ENCODE measurements at regions not wholly inside any gene's neighbourhood (a gene's known extent, or its start where the extent isn't known, plus 50 kb on each side); places are given as distances from the start of the nearest gene placed in this dataset.

DNA sequence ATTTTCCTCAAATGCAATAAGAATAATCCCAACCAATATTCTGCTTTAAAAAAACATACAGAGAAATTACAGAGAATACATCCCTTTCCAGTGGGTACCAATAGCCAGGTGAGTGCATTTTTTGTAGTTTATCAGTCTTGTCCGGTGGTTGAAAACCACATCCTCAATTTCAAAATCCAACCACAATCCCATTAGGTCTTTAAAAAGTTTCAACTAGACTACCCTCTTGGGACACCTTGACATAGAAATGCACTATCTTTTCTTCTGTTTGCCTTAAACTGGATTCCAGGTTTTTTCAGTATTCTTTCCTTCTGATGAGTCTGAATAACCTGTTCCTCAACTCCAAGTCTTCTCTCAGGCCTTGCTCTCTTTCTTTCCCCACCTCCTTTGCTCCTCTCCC, 223.3 kb downstream of the NR2F1-AS1 start:
- DNase-seq (no peak), ATAC-seq (ENCODE audit: low read depth) (no peak)
- Histone ChIP-seq H3K27ac (ENCODE audit: low read length in 2 of 2) (no peak overlapping the region), H3K27me3 (replicated peaks in 1 of 4; ENCODE audit: control extremely low read depth in 1 of 4, control insufficient read depth in 3 of 4, insufficient read depth in 4 of 4, low read length in 3 of 4) (no peaks in the 10 kb centered on the region), H3K4me2 (replicated peaks; ENCODE audit: low read depth, low read length, poor library complexity, severe bottlenecking) (no peak overlapping the region), H3K9me3 (ENCODE audit: control extremely low read depth in 1 of 3, control insufficient read depth in 2 of 3, insufficient read depth in 1 of 3, low read length in 2 of 3) (peaks cover 0 to 3% (median 0%) of the 10 kb centered on the region in 3 donors), H3K36me3 (replicated peaks in 1 of 2; ENCODE audit: control extremely low read depth in 1 of 2, control insufficient read depth in 1 of 2, extremely low read depth in 1 of 2, insufficient read depth in 2 of 2, low read length in 1 of 2) (no peaks in the 10 kb centered on the region), H3K79me2 (ENCODE audit: control insufficient read depth, insufficient read depth, low read length) (no peaks in the 10 kb centered on the region), H4K20me1 (ENCODE audit: control insufficient read depth, insufficient read depth, low read length, poor library complexity, severe bottlenecking) (no peaks in the 10 kb centered on the region), H3K4me1 (ENCODE audit: control insufficient read depth in 2 of 2, insufficient read depth in 2 of 2, low read length in 2 of 2) (no peaks in the 10 kb centered on the region), H3K4me3 (ENCODE audit: control extremely low read depth in 1 of 5, extremely low read depth in 1 of 5, insufficient read depth in 1 of 5, low read depth in 2 of 5, low read length in 4 of 5) (no peak overlapping the region), H2AFZ (ENCODE audit: insufficient read depth, low read depth, low read length, poor library complexity, severe bottlenecking) (no peak overlapping the region), H3K9ac (ENCODE audit: low read length) (no peak overlapping the region)
- no peak for TF ChIP-seq EZH2 (IDR thresholded peaks at IDR 0.05; ENCODE audit: borderline replicate concordance, insufficient read depth, low read depth, low read length, poor library complexity, severe bottlenecking)
- TF ChIP-seq, protein P1, sequence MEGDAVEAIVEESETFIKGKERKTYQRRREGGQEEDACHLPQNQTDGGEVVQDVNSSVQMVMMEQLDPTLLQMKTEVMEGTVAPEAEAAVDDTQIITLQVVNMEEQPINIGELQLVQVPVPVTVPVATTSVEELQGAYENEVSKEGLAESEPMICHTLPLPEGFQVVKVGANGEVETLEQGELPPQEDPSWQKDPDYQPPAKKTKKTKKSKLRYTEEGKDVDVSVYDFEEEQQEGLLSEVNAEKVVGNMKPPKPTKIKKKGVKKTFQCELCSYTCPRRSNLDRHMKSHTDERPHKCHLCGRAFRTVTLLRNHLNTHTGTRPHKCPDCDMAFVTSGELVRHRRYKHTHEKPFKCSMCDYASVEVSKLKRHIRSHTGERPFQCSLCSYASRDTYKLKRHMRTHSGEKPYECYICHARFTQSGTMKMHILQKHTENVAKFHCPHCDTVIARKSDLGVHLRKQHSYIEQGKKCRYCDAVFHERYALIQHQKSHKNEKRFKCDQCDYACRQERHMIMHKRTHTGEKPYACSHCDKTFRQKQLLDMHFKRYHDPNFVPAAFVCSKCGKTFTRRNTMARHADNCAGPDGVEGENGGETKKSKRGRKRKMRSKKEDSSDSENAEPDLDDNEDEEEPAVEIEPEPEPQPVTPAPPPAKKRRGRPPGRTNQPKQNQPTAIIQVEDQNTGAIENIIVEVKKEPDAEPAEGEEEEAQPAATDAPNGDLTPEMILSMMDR (IDR thresholded peaks at IDR 0.05): no peak
- Mint-ChIP-seq H3K9me3 (ENCODE audit: insufficient read depth) (no peaks in the 10 kb centered on the region), H3K4me1 (no peaks in the 10 kb centered on the region), H3K27ac (no peak overlapping the region), H3K4me3 (no peak overlapping the region), H3K27me3 (no peaks in the 10 kb centered on the region)
- intact Hi-C loops (cut with micrococcal nuclease): no loop called here
- POLR2A ChIA-PET: no interaction called here
- no CpG with 5 or more reads among the region's 1 CpG for WGBS (ENCODE audit: insufficient coverage)
- CTCF ChIA-PET: no interaction called here

DNA sequence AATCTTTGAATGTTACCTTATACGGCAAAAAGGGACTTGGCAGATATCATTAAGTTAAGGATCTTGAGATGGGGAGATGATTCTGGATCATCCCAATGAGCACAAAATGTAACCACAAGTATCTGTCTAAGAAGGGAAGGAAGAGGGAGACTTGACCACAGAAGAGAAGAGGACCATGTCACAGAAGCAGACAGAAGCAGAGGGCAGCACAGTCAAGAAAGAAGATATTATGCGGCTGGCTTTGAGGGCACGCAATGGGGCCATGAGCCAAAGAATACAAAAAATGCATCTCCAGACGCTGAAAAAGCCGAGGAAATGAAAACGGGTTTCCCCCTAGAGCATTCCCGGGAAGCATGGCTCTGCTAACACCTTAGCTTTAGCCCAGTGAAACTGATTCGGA, 225.3 kb downstream of the NR2F1-AS1 start:
- H3K79me2 ChIP-seq (ENCODE audit: control insufficient read depth, insufficient read depth, low read length): no peaks in the 10 kb centered on the region
- Mint-ChIP-seq H3K4me3 (no peak overlapping the region), H3K4me1 (no peaks in the 10 kb centered on the region), H3K27me3 (no peaks in the 10 kb centered on the region), H3K9me3 (ENCODE audit: insufficient read depth) (no peaks in the 10 kb centered on the region), H3K27ac (no peak overlapping the region)
- WGBS (ENCODE audit: insufficient coverage): 89% methylated on average over 6 of the region's 8 CpGs
- CTCF ChIA-PET: interaction anchor here (0.8 kb wide), 1 partner anchor 9 kb away, joined by 3 read pairs; no protein-coding TSS in a partner anchor
- DNase-seq: no peak
- no peaks in the 10 kb centered on the region for H3K4me1 ChIP-seq (ENCODE audit: control insufficient read depth in 2 of 2, insufficient read depth in 2 of 2, low read length in 2 of 2)
- H3K27me3 ChIP-seq (replicated peaks in 1 of 4; ENCODE audit: control extremely low read depth in 1 of 4, control insufficient read depth in 3 of 4, insufficient read depth in 4 of 4, low read length in 3 of 4): no peaks in the 10 kb centered on the region
- no peak overlapping the region for H3K4me3 ChIP-seq (ENCODE audit: control extremely low read depth in 1 of 5, extremely low read depth in 1 of 5, insufficient read depth in 1 of 5, low read depth in 2 of 5, low read length in 4 of 5)
- H3K36me3 ChIP-seq (replicated peaks in 1 of 2; ENCODE audit: control extremely low read depth in 1 of 2, control insufficient read depth in 1 of 2, extremely low read depth in 1 of 2, insufficient read depth in 2 of 2, low read length in 1 of 2): no peaks in the 10 kb centered on the region
- H3K27ac ChIP-seq (ENCODE audit: low read length in 2 of 2): no peak overlapping the region
- no peak overlapping the region for H3K9ac ChIP-seq (ENCODE audit: low read length)
- ATAC-seq (ENCODE audit: low read depth): no peak
- no peak for TF ChIP-seq EZH2 (IDR thresholded peaks at IDR 0.05; ENCODE audit: borderline replicate concordance, insufficient read depth, low read depth, low read length, poor library complexity, severe bottlenecking)
- TF ChIP-seq, protein P1 (IDR thresholded peaks at IDR 0.05): no peak
- no peak overlapping the region for H3K4me2 ChIP-seq (replicated peaks; ENCODE audit: low read depth, low read length, poor library complexity, severe bottlenecking)
- H4K20me1 ChIP-seq (ENCODE audit: control insufficient read depth, insufficient read depth, low read length, poor library complexity, severe bottlenecking): no peaks in the 10 kb centered on the region
- intact Hi-C loops (cut with micrococcal nuclease): no loop called here
- H2AFZ ChIP-seq (ENCODE audit: insufficient read depth, low read depth, low read length, poor library complexity, severe bottlenecking): no peak overlapping the region
- POLR2A ChIA-PET: no interaction called here
- no peaks in the 10 kb centered on the region for H3K9me3 ChIP-seq (ENCODE audit: control extremely low read depth in 1 of 3, control insufficient read depth in 2 of 3, insufficient read depth in 1 of 3, low read length in 2 of 3)

All from B cell (primary cell).